ENCODE measurements at regions not wholly inside any gene's neighbourhood (a gene's known extent, or its start where the extent isn't known, plus 50 kb on each side); places are given as distances from the start of the nearest gene placed in this dataset.

DNA sequence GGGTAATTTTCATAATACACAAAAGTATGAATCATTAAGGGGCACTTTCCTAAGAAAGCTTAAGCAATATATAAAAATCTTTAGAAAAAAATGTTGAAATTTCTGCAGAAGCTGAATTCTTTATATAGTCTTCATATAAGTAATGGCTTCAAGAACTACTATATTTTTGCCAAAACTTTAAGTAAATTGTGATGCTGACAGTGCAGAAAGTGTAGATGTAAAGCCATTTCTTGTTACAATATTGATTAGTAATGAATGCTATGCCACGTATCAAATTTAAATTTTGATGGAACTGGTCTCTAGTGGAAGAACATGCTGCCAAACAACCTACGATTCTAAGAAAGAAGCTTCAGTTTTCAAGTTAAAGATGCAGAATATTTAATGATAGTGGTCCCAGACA, 1210.0 kb downstream of the SLITRK1 start:
- Histone ChIP-seq H3K9me1 (ENCODE audit: insufficient read depth, low read length) (no peaks in the 10 kb centered on the region), H2AK5ac (ENCODE audit: low read depth, low read length) (no peak overlapping the region), H3K9ac (ENCODE audit: low read depth, low read length) (no peak overlapping the region), H4K20me1 (ENCODE audit: insufficient read depth, low read length) (no peaks in the 10 kb centered on the region), H2BK20ac (ENCODE audit: low read depth, low read length) (no peak overlapping the region), H2AFZ (replicated peaks; ENCODE audit: low read length, poor library complexity) (no peak overlapping the region), H4K5ac (ENCODE audit: low read depth, low read length) (no peak overlapping the region), H4K91ac (ENCODE audit: insufficient read depth, low read depth, low read length) (no peak overlapping the region), H3K4me3 (ENCODE audit: insufficient read depth, low read depth, low read length) (no peak overlapping the region), H3K27me3 (ENCODE audit: control insufficient read depth, insufficient read depth, low read length) (no peaks in the 10 kb centered on the region), H3K27ac (ENCODE audit: insufficient read depth, low read length) (no peak overlapping the region), H2BK5ac (ENCODE audit: low read depth, low read length, poor library complexity, severe bottlenecking) (no peak overlapping the region), H2BK120ac (ENCODE audit: low read depth, low read length) (no peak overlapping the region), H3K23ac (ENCODE audit: low read depth, low read length) (no peak overlapping the region), H3K36me3 (ENCODE audit: control insufficient read depth, insufficient read depth, low read length) (no peaks in the 10 kb centered on the region), H3K79me1 (ENCODE audit: low read depth in 1 of 2, low read length in 2 of 2) (no peaks in the 10 kb centered on the region), H3K9me3 (ENCODE audit: control insufficient read depth, insufficient read depth, low read length) (no peaks in the 10 kb centered on the region), H3K18ac (ENCODE audit: low read depth, low read length) (no peak overlapping the region), H2AK9ac (replicated peaks; ENCODE audit: low read depth, low read length, poor library complexity) (no peak overlapping the region), H2BK15ac (ENCODE audit: low read depth, low read length) (no peak overlapping the region), H3K14ac (replicated peaks; ENCODE audit: low read depth, low read length) (no peak overlapping the region), H3K4ac (ENCODE audit: low read depth, low read length) (no peak overlapping the region), H3K56ac (ENCODE audit: extremely low read depth, insufficient read depth, low read length) (no peak overlapping the region), H3K4me2 (ENCODE audit: low read depth, low read length) (no peak overlapping the region), H4K8ac (ENCODE audit: low read depth in 2 of 2, low read length in 2 of 2) (no peak overlapping the region), H3K4me1 (ENCODE audit: control insufficient read depth, insufficient read depth, low read length) (no peaks in the 10 kb centered on the region)
- in situ Hi-C loops (cut with MboI; ENCODE audit: low sequenced_read_pairs) (no loop called here), dilution Hi-C loops (cut with HindIII; ENCODE audit: low sequenced_read_pairs, unreplicated experiment) (no loop called here), intact Hi-C loops (cut with micrococcal nuclease) (no loop called here)
- no peak for ATAC-seq (ENCODE audit: low read depth)
- ChIA-PET POLR2A (ENCODE audit: unreplicated experiment) (no interaction called here), CTCF (no interaction called here)
- DNase-seq: no peak
- no CpG with 5 or more reads among the region's 2 CpGs for WGBS, 2 experiments (ENCODE audit: extremely low coverage in 2 of 2, insufficient read length in 1 of 2)
- TF ChIP-seq RAD21 (IDR thresholded peaks at IDR 0.05; ENCODE audit: low read length) (no peak), MAFK (IDR thresholded peaks at IDR 0.05; ENCODE audit: low read depth, low read length) (peak; percentile 74)
- BruUV-seq (replicated peaks): no TSS peak

Data from IMR-90 (cell line).